Fibroblast of upper back skin (primary cell): ENCODE measurements at regions not wholly inside any gene's neighbourhood (a gene's known extent, or its start where the extent isn't known, plus 50 kb on each side); places are given as distances from the start of the nearest gene placed in this dataset.

Experiments used
- DNase-seq: peaks from one replicate; pipeline ENCODE4 v3.0.0-alpha.2; 2013

- DNase-seq, result no peak
Observed at GRCh38 chr2:129133692-129134641, 815.3 kb upstream of the HS6ST1 start.

- no peak for DNase-seq
Observed at GRCh38 chr2:129135017-129135416, 816.3 kb upstream of the HS6ST1 start.

- no peak for DNase-seq
Observed at GRCh38 chr2:129139380-129139779, 820.7 kb upstream of the HS6ST1 start.

GRCh38 chr2:129142465-129142864 lies 823.8 kb upstream of the HS6ST1 start:
- DNase-seq, result no peak

- DNase-seq, result no peak
Observed at GRCh38 chr2:129144082-129144791, 825.6 kb upstream of the HS6ST1 start.

GRCh38 chr2:129152514-129152913 lies 827.0 kb upstream of the RAB6C start:
- no peak for DNase-seq

GRCh38 chr2:129160879-129161278 lies 818.6 kb upstream of the RAB6C start:
- DNase-seq, result no peak

GRCh38 chr2:129164220-129164949 lies 815.1 kb upstream of the RAB6C start:
- DNase-seq, result no peak

GRCh38 chr2:129165006-129165405 lies 814.5 kb upstream of the RAB6C start:
- peak; percentile 2 for DNase-seq

- DNase-seq, result no peak
Observed at GRCh38 chr2:129167456-129167855, 812.0 kb upstream of the RAB6C start.

GRCh38 chr2:129170570-129170969 lies 808.9 kb upstream of the RAB6C start:
- DNase-seq, result no peak

- DNase-seq, result no peak
Observed at GRCh38 chr2:129174143-129174542, 805.3 kb upstream of the RAB6C start.

GRCh38 chr2:129175051-129175450 lies 804.4 kb upstream of the RAB6C start:
- no peak for DNase-seq

- DNase-seq, result no peak
Observed at GRCh38 chr2:129176375-129176774, 803.1 kb upstream of the RAB6C start.

- no peak for DNase-seq
Observed at GRCh38 chr2:129178356-129178755, 801.1 kb upstream of the RAB6C start.

GRCh38 chr2:129179199-129179598 lies 800.3 kb upstream of the RAB6C start:
- no peak for DNase-seq

GRCh38 chr2:129180124-129180716 lies 799.2 kb upstream of the RAB6C start:
- DNase-seq, result no peak

GRCh38 chr2:129181433-129181832 lies 798.0 kb upstream of the RAB6C start:
- DNase-seq, result no peak

GRCh38 chr2:129181963-129182362 lies 797.5 kb upstream of the RAB6C start:
- DNase-seq, result no peak

- DNase-seq, result no peak
Observed at GRCh38 chr2:129187343-129187742, 792.1 kb upstream of the RAB6C start.

- no peak for DNase-seq
Observed at GRCh38 chr2:129188451-129188850, 791.0 kb upstream of the RAB6C start.

GRCh38 chr2:129189617-129190319 lies 789.7 kb upstream of the RAB6C start:
- no peak for DNase-seq
